Epithelial cell of prostate (primary cell): ENCODE measurements at regions not wholly inside any gene's neighbourhood (a gene's known extent, or its start where the extent isn't known, plus 50 kb on each side); places are given as distances from the start of the nearest gene placed in this dataset.
A peak's percentile ranks its signal among the peaks of the same experiment; 100 is the strongest.
"Not testable (repeated sequence)": the region's sequence is repeated elsewhere in the genome, so short reads cannot be mapped to it uniquely, and the experiment has no call there.

Source experiments
- DNase-seq: peaks from one replicate; pipeline ENCODE4 v3.0.0-alpha.2; 2011; ENCODE audit warnings: low read depth, low spot score
- H3K27ac ChIP-seq: fragments of 450-650 bp; 2 replicates; pipeline ENCODE4 v1.5.1; 2017; ENCODE audit warnings: mild to moderate bottlenecking

- H3K27ac ChIP-seq: no peak overlapping the region
- DNase-seq: no peak
These were observed 152.2 kb upstream of the CDK1 start for GRCh38 chr10:60626037-60626436.

GRCh38 chr10:60623627-60624026 lies 154.7 kb upstream of the CDK1 start:
- no peak for DNase-seq
- no peak overlapping the region for H3K27ac ChIP-seq

GRCh38 chr10:60621018-60621417 lies 157.3 kb upstream of the CDK1 start:
- no peak for DNase-seq
- no peak overlapping the region for H3K27ac ChIP-seq

- no peak overlapping the region for H3K27ac ChIP-seq
- DNase-seq: no peak
These were observed 159.4 kb upstream of the CDK1 start for GRCh38 chr10:60618861-60619260.

- DNase-seq: no peak
- no peak overlapping the region for H3K27ac ChIP-seq
These were observed 162.7 kb upstream of the CDK1 start for GRCh38 chr10:60615541-60615940.

GRCh38 chr10:60614363-60614762 lies 163.9 kb upstream of the CDK1 start:
- H3K27ac ChIP-seq: no peak overlapping the region
- DNase-seq: no peak

GRCh38 chr10:60613434-60613833 lies 164.8 kb upstream of the CDK1 start:
- no peak overlapping the region for H3K27ac ChIP-seq
- DNase-seq: no peak

GRCh38 chr10:60611291-60611747 lies 167.0 kb upstream of the CDK1 start:
- peak; percentile 74 for DNase-seq
- peak overlapping the region; percentile 31 for H3K27ac ChIP-seq

GRCh38 chr10:60607372-60607771 lies 170.9 kb upstream of the CDK1 start:
- DNase-seq: no peak
- peak overlapping the region; percentile 83 for H3K27ac ChIP-seq

GRCh38 chr10:60606343-60607080 lies 171.8 kb upstream of the CDK1 start:
- DNase-seq: peak; percentile 53

GRCh38 chr10:60605476-60605875 lies 172.8 kb upstream of the CDK1 start:
- no peak for DNase-seq
- H3K27ac ChIP-seq: peak overlapping the region; percentile 83

More at GRCh38 chr10:60606343-60607080, 171.8 kb upstream of the CDK1 start:
- peak overlapping the region; percentile 83 for H3K27ac ChIP-seq

GRCh38 chr10:60604342-60604741 lies 173.9 kb upstream of the CDK1 start:
- DNase-seq: no peak
- no peak overlapping the region for H3K27ac ChIP-seq

GRCh38 chr10:60597513-60597912 lies 180.8 kb upstream of the CDK1 start:
- no peak overlapping the region for H3K27ac ChIP-seq
- DNase-seq: no peak

- no peak for DNase-seq
- H3K27ac ChIP-seq: no peak overlapping the region
These were observed 182.4 kb upstream of the CDK1 start for GRCh38 chr10:60595852-60596251.

GRCh38 chr10:60594476-60595051 lies 183.7 kb upstream of the CDK1 start:
- H3K27ac ChIP-seq: no peak overlapping the region
- no peak for DNase-seq

GRCh38 chr10:60591119-60591518 lies 187.2 kb upstream of the CDK1 start:
- H3K27ac ChIP-seq: no peak overlapping the region
- DNase-seq: no peak

- H3K27ac ChIP-seq: no peak overlapping the region
- no peak for DNase-seq
These were observed 188.9 kb upstream of the CDK1 start for GRCh38 chr10:60589376-60589775.

- H3K27ac ChIP-seq: not testable (repeated sequence)
These were observed 192.1 kb upstream of the ANK3 start for GRCh38 chr10:60581782-60582181.

GRCh38 chr10:60578217-60578616 lies 188.5 kb upstream of the ANK3 start:
- DNase-seq: no peak

More at GRCh38 chr10:60581782-60582181, 192.1 kb upstream of the ANK3 start:
- DNase-seq: not testable (repeated sequence)

GRCh38 chr10:60576130-60577069 lies 186.7 kb upstream of the ANK3 start:
- H3K27ac ChIP-seq: no peak overlapping the region
- DNase-seq: no peak

More at GRCh38 chr10:60578217-60578616, 188.5 kb upstream of the ANK3 start:
- no peak overlapping the region for H3K27ac ChIP-seq

- DNase-seq: no peak
- H3K27ac ChIP-seq: no peak overlapping the region
These were observed 185.4 kb upstream of the ANK3 start for GRCh38 chr10:60575105-60575504.
